Esophagus muscularis mucosa (tissue), 4 donors: ENCODE measurements at regions not wholly inside any gene's neighbourhood (a gene's known extent, or its start where the extent isn't known, plus 50 kb on each side); places are given as distances from the start of the nearest gene placed in this dataset.

ENCODE experiments used
- DNase-seq: peaks from one replicate; pipeline ENCODE4 v3.0.0-alpha.2; 2017; ENCODE audit errors: extremely low spot score
- H3K27ac ChIP-seq, 4 donors: fragments of 200-600 bp; sonication (generic); replicated peaks in 1 of 4; 1 replicate in 3 of 4; 2 replicates in 1 of 4; pipeline ENCODE4 v1.5.1; 2016 to 2019; ENCODE audit warnings: mild to moderate bottlenecking in 1 of 4
- H3K27me3 ChIP-seq, 4 donors: fragments of 200-600 bp; sonication (generic); one replicate each; pipeline versions ENCODE4 v1.5.1 to v1.6.0; 2016 to 2019
- H3K36me3 ChIP-seq, 4 donors: fragments of 200-600 bp; sonication (generic); one replicate each; pipeline ENCODE4 v1.5.1; 2016 to 2019
- H3K4me1 ChIP-seq, 4 donors: fragments of 200-600 bp; sonication (generic); one replicate each; pipeline ENCODE4 v1.5.1; 2016 to 2019
- H3K4me3 ChIP-seq, 4 donors: fragments of 200-600 bp; sonication (generic); 1 replicate in 2 of 4; 2 replicates in 2 of 4; pipeline ENCODE4 v1.5.1; 2016 to 2019; ENCODE audit warnings: mild to moderate bottlenecking in 4 of 4, moderate library complexity in 1 of 4
- H3K9me3 ChIP-seq, 4 donors: fragments of 200-600 bp; sonication (generic); 1 replicate in 3 of 4; 2 replicates in 1 of 4; pipeline ENCODE4 v1.5.1; 2016 to 2019
- EP300 ChIP-seq: sonication (generic); formaldehyde crosslinking; IDR thresholded peaks from one replicate; pipeline ENCODE4 v1.6.1; 2017; ENCODE audit warnings: antibody characterized with exemption
- POLR2A ChIP-seq: fragments of 450-650 bp; IDR thresholded peaks from one replicate; pipeline ENCODE4 v1.6.1; 2017; ENCODE audit warnings: antibody characterized with exemption, moderate library complexity, mild to moderate bottlenecking, low read depth
- POLR2AphosphoS5 ChIP-seq, 2 donors: sonication (generic); formaldehyde crosslinking; IDR thresholded peaks; one replicate each; pipeline ENCODE4 v1.6.1; 2017; ENCODE audit warnings: antibody characterized with exemption in 2 of 2
- WGBS: methylation state at CpG from one replicate; pipeline ENCODE4 v1.1.5; 2018; 5-methylcytosine and 5-hydroxymethylcytosine counted together
- intact Hi-C: fragments of 100-400 bp; cut with DNase I; formaldehyde crosslinking; loops from one replicate; pipeline ENCODE4 v1.15.1; 2023
- TF ChIP-seq, protein P1 (sequence below), 3 experiments: fragments of 200-600 bp in 2 of 3; fragments of 450-650 bp in 1 of 3; sonication (generic) in 2 of 3; IDR thresholded peaks; one replicate each; pipeline ENCODE4 v1.5.1; 2017 to 2019; ENCODE audit warnings: antibody characterized with exemption in 3 of 3, mild to moderate bottlenecking in 2 of 3, moderate library complexity in 1 of 3

DNA sequence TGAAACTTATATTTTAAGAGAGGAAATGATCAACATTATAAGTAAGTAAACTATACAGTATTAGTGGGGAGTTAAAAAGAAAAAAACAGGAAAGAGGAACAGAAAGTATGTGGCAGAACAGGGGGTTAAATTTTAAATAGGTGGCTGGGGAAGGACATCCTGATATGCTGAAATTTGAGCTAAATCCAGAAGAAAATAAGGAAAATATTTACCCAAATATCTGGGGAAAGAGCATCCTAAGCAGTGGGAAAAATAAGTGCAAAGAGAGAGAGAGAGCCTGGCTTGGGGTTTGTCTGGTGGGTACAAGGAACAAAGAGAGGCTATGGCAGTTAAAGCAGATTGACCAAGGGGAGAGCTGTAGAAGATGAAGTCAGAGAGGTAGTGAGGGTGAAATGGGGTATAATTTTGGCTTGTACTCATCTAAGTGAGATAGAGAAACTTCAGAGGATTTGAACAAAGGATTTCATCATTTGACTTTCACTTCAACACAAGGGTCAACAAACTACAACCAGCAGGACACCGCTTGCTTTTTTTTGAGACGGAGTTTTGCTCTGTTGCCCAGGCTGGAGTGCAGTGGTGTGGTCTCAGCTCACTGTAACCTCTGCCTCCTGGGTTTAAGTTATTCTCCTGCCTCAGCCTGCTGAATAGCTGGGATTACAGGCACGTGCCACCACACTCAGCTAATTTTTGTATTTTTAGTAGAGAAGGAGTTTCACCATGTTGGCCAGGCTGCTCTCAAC, 328.4 kb upstream of the CNR1 start:
- 68% methylated on average over 3 of the region's 3 CpGs for WGBS
- TF ChIP-seq, protein P1, sequence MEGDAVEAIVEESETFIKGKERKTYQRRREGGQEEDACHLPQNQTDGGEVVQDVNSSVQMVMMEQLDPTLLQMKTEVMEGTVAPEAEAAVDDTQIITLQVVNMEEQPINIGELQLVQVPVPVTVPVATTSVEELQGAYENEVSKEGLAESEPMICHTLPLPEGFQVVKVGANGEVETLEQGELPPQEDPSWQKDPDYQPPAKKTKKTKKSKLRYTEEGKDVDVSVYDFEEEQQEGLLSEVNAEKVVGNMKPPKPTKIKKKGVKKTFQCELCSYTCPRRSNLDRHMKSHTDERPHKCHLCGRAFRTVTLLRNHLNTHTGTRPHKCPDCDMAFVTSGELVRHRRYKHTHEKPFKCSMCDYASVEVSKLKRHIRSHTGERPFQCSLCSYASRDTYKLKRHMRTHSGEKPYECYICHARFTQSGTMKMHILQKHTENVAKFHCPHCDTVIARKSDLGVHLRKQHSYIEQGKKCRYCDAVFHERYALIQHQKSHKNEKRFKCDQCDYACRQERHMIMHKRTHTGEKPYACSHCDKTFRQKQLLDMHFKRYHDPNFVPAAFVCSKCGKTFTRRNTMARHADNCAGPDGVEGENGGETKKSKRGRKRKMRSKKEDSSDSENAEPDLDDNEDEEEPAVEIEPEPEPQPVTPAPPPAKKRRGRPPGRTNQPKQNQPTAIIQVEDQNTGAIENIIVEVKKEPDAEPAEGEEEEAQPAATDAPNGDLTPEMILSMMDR (IDR thresholded peaks at IDR 0.05): no peak
- TF ChIP-seq POLR2AphosphoS5 (IDR thresholded peaks at IDR 0.05): no peak
- TF ChIP-seq EP300: no peak
- no peak for TF ChIP-seq POLR2A
- Histone ChIP-seq H3K4me3 (no peak overlapping the region), H3K9me3 (peaks cover 0 to 6% (median 0%) of the 10 kb centered on the region in 4 donors), H3K27me3 (no peaks in the 10 kb centered on the region), H3K36me3 (no peaks in the 10 kb centered on the region), H3K27ac (no peak overlapping the region), H3K4me1 (no peaks in the 10 kb centered on the region)
- intact Hi-C loops: no loop called here
- no peak for DNase-seq

DNA sequence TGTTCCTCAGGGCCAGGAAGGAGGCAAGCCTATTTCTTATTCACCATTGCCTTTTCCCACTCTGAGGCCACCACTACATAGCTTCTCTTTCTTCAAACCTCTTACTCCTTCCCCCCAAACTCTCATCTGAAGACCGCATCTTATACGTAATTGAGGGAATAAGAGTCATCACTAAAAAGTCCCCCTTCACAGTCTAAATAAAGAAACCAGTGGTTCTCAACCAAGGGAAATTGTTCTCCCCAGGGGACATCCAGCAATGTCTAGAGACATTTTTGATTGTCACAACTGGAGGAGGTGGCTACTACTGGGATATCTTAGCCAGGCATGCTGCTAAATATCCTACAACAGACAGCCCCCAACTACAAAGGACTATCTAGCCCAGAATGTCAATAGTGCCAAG, 327.6 kb upstream of the CNR1 start:
- TF ChIP-seq, protein P1 (IDR thresholded peaks at IDR 0.05): no peak
- TF ChIP-seq POLR2AphosphoS5 (IDR thresholded peaks at IDR 0.05) (no peak), POLR2A (no peak), EP300 (no peak)
- Histone ChIP-seq H3K27me3 (no peaks in the 10 kb centered on the region), H3K4me3 (no peak overlapping the region), H3K4me1 (no peaks in the 10 kb centered on the region), H3K9me3 (peaks cover 0 to 6% (median 0%) of the 10 kb centered on the region in 4 donors), H3K36me3 (no peaks in the 10 kb centered on the region), H3K27ac (no peak overlapping the region)
- WGBS: 92% methylated on average over 2 of the region's 2 CpGs
- no peak for DNase-seq
- intact Hi-C loops: no loop called here

DNA sequence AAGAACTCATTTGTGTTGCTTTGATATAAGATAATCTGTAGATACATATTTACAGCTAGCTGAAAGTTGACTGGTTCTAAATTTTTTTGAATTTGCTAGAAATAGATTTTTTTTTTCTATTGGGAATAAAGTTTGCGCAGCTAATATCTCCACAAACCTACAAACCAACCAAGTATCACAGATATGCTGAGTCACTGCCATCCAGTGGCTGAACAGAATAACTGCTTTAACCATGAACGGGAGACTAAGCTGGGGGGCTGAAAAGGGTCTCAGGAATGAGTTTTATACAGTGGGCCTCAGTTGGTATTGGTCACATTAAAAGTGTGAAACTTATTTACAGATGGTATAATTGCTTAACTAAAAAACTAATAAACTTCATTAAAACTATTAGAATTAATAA, 326.7 kb upstream of the CNR1 start:
- intact Hi-C loops: no loop called here
- DNase-seq: no peak
- 69% methylated on average over 2 of the region's 2 CpGs for WGBS

DNA sequence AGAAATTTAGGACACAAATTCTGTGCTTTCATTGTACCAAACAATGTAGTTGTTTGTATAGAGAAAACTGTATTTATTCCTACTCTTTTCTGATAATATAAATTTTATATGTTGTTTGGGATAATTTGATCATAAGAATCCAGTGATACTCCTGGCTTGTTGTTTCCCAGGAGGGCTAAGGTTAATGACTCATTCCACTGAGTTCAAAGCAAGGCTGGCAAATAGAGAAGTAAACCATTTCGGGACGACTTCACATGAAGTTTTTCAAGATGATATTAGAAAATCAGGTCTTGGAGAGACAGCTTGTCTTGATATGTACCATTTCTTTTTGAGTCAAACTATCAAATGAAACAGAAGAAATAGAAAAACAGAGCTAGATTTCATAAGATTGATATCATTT, 326.1 kb upstream of the CNR1 start:
- 91% methylated on average over 2 of the region's 2 CpGs for WGBS
- intact Hi-C loops: no loop called here
- DNase-seq: no peak
- H3K4me3 ChIP-seq: no peak overlapping the region
- TF ChIP-seq EP300 (no peak), POLR2AphosphoS5 (IDR thresholded peaks at IDR 0.05) (no peak), POLR2A (no peak)
- TF ChIP-seq, protein P1 (IDR thresholded peaks at IDR 0.05): no peak
- H3K27ac ChIP-seq: no peak overlapping the region
- H3K9me3 ChIP-seq: peaks cover 0 to 6% (median 0%) of the 10 kb centered on the region in 4 donors
- no peaks in the 10 kb centered on the region for H3K27me3 ChIP-seq
- no peaks in the 10 kb centered on the region for H3K36me3 ChIP-seq
- no peaks in the 10 kb centered on the region for H3K4me1 ChIP-seq

More for the DNA sequence above, 326.7 kb upstream of the CNR1 start:
- peaks cover 0 to 6% (median 0%) of the 10 kb centered on the region in 4 donors for H3K9me3 ChIP-seq
- H3K36me3 ChIP-seq: no peaks in the 10 kb centered on the region
- no peaks in the 10 kb centered on the region for H3K27me3 ChIP-seq
- H3K4me1 ChIP-seq: no peaks in the 10 kb centered on the region
- TF ChIP-seq, protein P1 (IDR thresholded peaks at IDR 0.05): peak in 1 of 3 experiments; percentile 24
- TF ChIP-seq EP300: no peak
- no peak overlapping the region for H3K4me3 ChIP-seq
- no peak overlapping the region for H3K27ac ChIP-seq

DNA sequence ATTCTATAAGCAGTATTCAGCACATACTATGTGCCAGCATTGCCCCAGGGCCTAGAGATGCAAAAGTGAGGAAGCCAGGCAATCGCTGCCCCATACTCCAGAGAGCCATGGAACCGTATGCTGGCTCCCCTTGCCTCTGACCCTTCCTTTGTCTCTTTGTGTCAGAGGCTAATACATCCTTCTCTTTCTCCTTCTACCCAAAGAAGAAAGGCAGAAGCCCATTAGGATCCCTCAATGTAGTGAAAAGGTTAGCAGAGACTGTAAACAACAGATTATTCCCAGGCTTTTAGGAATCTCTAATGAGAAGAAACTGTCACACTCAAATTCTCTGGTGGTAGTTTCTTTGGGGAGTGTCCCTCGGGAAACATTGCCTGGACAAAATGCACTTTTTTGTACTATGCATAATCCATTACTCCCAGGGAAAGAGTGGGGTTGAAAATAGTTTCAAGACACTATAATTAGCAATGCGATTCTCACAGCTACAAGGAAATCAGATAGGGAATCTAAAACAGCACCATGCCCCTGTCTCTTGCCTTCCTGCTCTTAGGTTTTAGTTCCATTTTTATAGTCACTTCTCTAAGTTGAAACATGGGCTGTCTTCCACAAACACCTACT, 325.2 kb upstream of the CNR1 start:
- intact Hi-C loops: no loop called here
- H3K27ac ChIP-seq: no peak overlapping the region
- no peaks in the 10 kb centered on the region for H3K4me1 ChIP-seq
- WGBS: 74% methylated on average over 4 of the region's 4 CpGs
- H3K9me3 ChIP-seq: peaks cover 0 to 6% (median 0%) of the 10 kb centered on the region in 4 donors
- TF ChIP-seq POLR2AphosphoS5 (IDR thresholded peaks at IDR 0.05) (no peak), EP300 (no peak), POLR2A (no peak)
- TF ChIP-seq, protein P1 (IDR thresholded peaks at IDR 0.05): no peak
- H3K4me3 ChIP-seq: no peak overlapping the region
- no peaks in the 10 kb centered on the region for H3K27me3 ChIP-seq
- no peaks in the 10 kb centered on the region for H3K36me3 ChIP-seq
- no peak for DNase-seq
